Fibroblast of lung (primary cell): ENCODE measurements at regions not wholly inside any gene's neighbourhood (a gene's known extent, or its start where the extent isn't known, plus 50 kb on each side); places are given as distances from the start of the nearest gene placed in this dataset.

ENCODE experiments used
- EZH2 ChIP-seq: IDR thresholded peaks from 2 replicates; pipeline ENCODE4 v1.5.1; 2012; ENCODE audit warnings: low read length, control low read depth, mild to moderate bottlenecking; ENCODE audit errors: missing control alignments
- TF ChIP-seq, protein P1 (sequence below), 2 donors: IDR thresholded peaks in 1 of 2; conservative IDR thresholded peaks in 1 of 2; 1 replicate in 1 of 2; 2 replicates in 1 of 2; pipeline ENCODE4 v1.5.1; 2011 to 2012; ENCODE audit warnings: low read length in 2 of 2, control low read depth in 1 of 2, inconsistent platforms in 1 of 2, low read depth in 1 of 2, mild to moderate bottlenecking in 1 of 2

- TF ChIP-seq, protein P1, sequence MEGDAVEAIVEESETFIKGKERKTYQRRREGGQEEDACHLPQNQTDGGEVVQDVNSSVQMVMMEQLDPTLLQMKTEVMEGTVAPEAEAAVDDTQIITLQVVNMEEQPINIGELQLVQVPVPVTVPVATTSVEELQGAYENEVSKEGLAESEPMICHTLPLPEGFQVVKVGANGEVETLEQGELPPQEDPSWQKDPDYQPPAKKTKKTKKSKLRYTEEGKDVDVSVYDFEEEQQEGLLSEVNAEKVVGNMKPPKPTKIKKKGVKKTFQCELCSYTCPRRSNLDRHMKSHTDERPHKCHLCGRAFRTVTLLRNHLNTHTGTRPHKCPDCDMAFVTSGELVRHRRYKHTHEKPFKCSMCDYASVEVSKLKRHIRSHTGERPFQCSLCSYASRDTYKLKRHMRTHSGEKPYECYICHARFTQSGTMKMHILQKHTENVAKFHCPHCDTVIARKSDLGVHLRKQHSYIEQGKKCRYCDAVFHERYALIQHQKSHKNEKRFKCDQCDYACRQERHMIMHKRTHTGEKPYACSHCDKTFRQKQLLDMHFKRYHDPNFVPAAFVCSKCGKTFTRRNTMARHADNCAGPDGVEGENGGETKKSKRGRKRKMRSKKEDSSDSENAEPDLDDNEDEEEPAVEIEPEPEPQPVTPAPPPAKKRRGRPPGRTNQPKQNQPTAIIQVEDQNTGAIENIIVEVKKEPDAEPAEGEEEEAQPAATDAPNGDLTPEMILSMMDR (conservative IDR thresholded peaks at IDR 0.05 in 1 of 2, IDR thresholded peaks at IDR 0.05 in 1 of 2; ENCODE audit: low read depth in 1 of 2, low read length in 2 of 2) = no peak
- no peak for TF ChIP-seq EZH2
These were observed 408.6 kb downstream of the PDCD6IP start for GRCh38 chr3:34207002-34207401.
